ENCODE measurements at regions not wholly inside any gene's neighbourhood (a gene's known extent, or its start where the extent isn't known, plus 50 kb on each side); places are given as distances from the start of the nearest gene placed in this dataset.

DNA sequence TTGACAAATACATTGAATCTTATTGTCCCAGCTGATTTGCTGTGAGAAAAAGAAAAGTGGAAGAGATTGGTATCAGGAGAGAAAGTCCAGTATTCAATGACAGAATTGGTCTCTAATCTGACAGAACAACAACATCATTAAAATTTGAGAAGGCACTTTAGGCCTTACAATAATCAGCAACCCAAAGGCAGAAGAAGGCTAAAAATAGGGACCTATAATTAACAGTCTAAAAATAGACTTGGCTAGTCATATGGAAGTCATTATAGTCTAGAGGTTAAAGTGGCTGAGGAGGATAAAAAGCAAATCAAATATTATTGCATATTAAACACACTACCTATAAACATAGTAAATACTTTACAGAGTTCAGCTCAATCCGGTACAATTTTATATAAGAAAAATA, 393.6 kb upstream of the JAG1 start (continued):
- TF ChIP-seq, protein P1, sequence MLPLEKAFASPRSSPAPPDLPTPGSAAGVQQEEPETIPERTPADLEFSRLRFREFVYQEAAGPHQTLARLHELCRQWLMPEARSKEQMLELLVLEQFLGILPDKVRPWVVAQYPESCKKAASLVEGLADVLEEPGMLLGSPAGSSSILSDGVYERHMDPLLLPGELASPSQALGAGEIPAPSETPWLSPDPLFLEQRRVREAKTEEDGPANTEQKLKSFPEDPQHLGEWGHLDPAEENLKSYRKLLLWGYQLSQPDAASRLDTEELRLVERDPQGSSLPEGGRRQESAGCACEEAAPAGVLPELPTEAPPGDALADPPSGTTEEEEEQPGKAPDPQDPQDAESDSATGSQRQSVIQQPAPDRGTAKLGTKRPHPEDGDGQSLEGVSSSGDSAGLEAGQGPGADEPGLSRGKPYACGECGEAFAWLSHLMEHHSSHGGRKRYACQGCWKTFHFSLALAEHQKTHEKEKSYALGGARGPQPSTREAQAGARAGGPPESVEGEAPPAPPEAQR (CRISPR knock-in tag; IDR thresholded peaks at IDR 0.05), result no peak
- TF ChIP-seq ZNF121 (CRISPR knock-in tag; IDR thresholded peaks at IDR 0.05) (no peak), CREM (CRISPR knock-in tag; IDR thresholded peaks at IDR 0.05) (no peak), TEAD4 (CRISPR knock-in tag; IDR thresholded peaks at IDR 0.05) (no peak)
- TF ChIP-seq, protein P2, sequence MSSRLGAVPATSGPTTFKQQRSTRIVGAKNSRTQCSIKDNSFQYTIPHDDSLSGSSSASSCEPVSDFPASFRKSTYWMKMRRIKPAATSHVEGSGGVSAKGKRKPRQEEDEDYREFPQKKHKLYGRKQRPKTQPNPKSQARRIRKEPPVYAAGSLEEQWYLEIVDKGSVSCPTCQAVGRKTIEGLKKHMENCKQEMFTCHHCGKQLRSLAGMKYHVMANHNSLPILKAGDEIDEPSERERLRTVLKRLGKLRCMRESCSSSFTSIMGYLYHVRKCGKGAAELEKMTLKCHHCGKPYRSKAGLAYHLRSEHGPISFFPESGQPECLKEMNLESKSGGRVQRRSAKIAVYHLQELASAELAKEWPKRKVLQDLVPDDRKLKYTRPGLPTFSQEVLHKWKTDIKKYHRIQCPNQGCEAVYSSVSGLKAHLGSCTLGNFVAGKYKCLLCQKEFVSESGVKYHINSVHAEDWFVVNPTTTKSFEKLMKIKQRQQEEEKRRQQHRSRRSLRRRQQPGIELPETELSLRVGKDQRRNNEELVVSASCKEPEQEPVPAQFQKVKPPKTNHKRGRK (CRISPR knock-in tag; IDR thresholded peaks at IDR 0.05; ENCODE audit: borderline replicate concordance), result no peak
- TF ChIP-seq, protein P3, sequence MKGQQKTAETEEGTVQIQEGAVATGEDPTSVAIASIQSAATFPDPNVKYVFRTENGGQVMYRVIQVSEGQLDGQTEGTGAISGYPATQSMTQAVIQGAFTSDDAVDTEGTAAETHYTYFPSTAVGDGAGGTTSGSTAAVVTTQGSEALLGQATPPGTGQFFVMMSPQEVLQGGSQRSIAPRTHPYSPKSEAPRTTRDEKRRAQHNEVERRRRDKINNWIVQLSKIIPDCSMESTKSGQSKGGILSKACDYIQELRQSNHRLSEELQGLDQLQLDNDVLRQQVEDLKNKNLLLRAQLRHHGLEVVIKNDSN (CRISPR knock-in tag; IDR thresholded peaks at IDR 0.05), result no peak
- TF ChIP-seq, protein P4, sequence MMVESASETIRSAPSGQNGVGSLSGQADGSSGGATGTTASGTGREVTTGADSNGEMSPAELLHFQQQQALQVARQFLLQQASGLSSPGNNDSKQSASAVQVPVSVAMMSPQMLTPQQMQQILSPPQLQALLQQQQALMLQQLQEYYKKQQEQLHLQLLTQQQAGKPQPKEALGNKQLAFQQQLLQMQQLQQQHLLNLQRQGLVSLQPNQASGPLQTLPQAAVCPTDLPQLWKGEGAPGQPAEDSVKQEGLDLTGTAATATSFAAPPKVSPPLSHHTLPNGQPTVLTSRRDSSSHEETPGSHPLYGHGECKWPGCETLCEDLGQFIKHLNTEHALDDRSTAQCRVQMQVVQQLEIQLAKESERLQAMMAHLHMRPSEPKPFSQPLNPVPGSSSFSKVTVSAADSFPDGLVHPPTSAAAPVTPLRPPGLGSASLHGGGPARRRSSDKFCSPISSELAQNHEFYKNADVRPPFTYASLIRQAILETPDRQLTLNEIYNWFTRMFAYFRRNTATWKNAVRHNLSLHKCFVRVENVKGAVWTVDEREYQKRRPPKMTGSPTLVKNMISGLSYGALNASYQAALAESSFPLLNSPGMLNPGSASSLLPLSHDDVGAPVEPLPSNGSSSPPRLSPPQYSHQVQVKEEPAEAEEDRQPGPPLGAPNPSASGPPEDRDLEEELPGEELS (CRISPR knock-in tag; IDR thresholded peaks at IDR 0.05), result no peak

DNA sequence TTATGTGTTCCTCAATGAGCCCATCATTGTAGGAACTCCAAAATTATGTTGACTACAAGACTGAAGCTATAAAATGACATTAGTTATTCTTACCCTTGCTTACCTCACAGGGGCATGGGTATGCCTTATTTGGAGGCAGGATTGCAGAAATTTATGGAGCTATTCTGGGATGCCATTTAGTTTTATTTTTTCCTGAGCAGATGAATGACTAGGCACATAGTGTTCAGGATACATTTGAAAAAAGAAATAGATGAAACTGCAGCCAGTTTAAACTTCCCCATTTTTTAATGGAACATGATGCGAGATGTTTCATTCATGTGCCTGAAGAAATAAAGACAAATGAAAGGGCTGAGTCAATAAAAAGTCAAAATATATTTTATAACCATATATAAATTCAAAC, 399.2 kb upstream of the JAG1 start:
- Mint-ChIP-seq H3K9me3 (peaks cover 9% of the 10 kb centered on the region; the same call in 1 of the 2 replicates), H3K4me1 (no peaks in the 10 kb centered on the region), H3K27me3 (ENCODE audit: low read depth) (no peaks in the 10 kb centered on the region), H3K4me3 (no peak overlapping the region), H3K27ac (no peak overlapping the region), H3K36me3 (no peaks in the 10 kb centered on the region)
- no peak for ATAC-seq
- CTCF ChIA-PET, result no interaction called here
- POLR2A ChIA-PET, result no interaction called here
- DNase-seq (ENCODE audit: low spot score), result no peak
- TF ChIP-seq, protein P5, sequence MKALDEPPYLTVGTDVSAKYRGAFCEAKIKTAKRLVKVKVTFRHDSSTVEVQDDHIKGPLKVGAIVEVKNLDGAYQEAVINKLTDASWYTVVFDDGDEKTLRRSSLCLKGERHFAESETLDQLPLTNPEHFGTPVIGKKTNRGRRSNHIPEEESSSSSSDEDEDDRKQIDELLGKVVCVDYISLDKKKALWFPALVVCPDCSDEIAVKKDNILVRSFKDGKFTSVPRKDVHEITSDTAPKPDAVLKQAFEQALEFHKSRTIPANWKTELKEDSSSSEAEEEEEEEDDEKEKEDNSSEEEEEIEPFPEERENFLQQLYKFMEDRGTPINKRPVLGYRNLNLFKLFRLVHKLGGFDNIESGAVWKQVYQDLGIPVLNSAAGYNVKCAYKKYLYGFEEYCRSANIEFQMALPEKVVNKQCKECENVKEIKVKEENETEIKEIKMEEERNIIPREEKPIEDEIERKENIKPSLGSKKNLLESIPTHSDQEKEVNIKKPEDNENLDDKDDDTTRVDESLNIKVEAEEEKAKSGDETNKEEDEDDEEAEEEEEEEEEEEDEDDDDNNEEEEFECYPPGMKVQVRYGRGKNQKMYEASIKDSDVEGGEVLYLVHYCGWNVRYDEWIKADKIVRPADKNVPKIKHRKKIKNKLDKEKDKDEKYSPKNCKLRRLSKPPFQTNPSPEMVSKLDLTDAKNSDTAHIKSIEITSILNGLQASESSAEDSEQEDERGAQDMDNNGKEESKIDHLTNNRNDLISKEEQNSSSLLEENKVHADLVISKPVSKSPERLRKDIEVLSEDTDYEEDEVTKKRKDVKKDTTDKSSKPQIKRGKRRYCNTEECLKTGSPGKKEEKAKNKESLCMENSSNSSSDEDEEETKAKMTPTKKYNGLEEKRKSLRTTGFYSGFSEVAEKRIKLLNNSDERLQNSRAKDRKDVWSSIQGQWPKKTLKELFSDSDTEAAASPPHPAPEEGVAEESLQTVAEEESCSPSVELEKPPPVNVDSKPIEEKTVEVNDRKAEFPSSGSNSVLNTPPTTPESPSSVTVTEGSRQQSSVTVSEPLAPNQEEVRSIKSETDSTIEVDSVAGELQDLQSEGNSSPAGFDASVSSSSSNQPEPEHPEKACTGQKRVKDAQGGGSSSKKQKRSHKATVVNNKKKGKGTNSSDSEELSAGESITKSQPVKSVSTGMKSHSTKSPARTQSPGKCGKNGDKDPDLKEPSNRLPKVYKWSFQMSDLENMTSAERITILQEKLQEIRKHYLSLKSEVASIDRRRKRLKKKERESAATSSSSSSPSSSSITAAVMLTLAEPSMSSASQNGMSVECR (CRISPR knock-in tag; IDR thresholded peaks at IDR 0.05; ENCODE audit: borderline replicate concordance), result no peak
- TF ChIP-seq CBFB (CRISPR knock-in tag; IDR thresholded peaks at IDR 0.05; ENCODE audit: low read depth), result no peak
- TF ChIP-seq FOXK1 (CRISPR knock-in tag; IDR thresholded peaks at IDR 0.05), result no peak
- TF ChIP-seq ZNF219 (CRISPR knock-in tag; IDR thresholded peaks at IDR 0.05; ENCODE audit: borderline replicate concordance), result no peak
- TF ChIP-seq, protein P6, sequence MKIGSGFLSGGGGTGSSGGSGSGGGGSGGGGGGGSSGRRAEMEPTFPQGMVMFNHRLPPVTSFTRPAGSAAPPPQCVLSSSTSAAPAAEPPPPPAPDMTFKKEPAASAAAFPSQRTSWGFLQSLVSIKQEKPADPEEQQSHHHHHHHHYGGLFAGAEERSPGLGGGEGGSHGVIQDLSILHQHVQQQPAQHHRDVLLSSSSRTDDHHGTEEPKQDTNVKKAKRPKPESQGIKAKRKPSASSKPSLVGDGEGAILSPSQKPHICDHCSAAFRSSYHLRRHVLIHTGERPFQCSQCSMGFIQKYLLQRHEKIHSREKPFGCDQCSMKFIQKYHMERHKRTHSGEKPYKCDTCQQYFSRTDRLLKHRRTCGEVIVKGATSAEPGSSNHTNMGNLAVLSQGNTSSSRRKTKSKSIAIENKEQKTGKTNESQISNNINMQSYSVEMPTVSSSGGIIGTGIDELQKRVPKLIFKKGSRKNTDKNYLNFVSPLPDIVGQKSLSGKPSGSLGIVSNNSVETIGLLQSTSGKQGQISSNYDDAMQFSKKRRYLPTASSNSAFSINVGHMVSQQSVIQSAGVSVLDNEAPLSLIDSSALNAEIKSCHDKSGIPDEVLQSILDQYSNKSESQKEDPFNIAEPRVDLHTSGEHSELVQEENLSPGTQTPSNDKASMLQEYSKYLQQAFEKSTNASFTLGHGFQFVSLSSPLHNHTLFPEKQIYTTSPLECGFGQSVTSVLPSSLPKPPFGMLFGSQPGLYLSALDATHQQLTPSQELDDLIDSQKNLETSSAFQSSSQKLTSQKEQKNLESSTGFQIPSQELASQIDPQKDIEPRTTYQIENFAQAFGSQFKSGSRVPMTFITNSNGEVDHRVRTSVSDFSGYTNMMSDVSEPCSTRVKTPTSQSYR (CRISPR knock-in tag; IDR thresholded peaks at IDR 0.05), result no peak
- TF ChIP-seq, protein P7, sequence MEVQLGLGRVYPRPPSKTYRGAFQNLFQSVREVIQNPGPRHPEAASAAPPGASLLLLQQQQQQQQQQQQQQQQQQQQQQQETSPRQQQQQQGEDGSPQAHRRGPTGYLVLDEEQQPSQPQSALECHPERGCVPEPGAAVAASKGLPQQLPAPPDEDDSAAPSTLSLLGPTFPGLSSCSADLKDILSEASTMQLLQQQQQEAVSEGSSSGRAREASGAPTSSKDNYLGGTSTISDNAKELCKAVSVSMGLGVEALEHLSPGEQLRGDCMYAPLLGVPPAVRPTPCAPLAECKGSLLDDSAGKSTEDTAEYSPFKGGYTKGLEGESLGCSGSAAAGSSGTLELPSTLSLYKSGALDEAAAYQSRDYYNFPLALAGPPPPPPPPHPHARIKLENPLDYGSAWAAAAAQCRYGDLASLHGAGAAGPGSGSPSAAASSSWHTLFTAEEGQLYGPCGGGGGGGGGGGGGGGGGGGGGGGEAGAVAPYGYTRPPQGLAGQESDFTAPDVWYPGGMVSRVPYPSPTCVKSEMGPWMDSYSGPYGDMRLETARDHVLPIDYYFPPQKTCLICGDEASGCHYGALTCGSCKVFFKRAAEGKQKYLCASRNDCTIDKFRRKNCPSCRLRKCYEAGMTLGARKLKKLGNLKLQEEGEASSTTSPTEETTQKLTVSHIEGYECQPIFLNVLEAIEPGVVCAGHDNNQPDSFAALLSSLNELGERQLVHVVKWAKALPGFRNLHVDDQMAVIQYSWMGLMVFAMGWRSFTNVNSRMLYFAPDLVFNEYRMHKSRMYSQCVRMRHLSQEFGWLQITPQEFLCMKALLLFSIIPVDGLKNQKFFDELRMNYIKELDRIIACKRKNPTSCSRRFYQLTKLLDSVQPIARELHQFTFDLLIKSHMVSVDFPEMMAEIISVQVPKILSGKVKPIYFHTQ (CRISPR knock-in tag; IDR thresholded peaks at IDR 0.05), result no peak
- TF ChIP-seq, protein P8, sequence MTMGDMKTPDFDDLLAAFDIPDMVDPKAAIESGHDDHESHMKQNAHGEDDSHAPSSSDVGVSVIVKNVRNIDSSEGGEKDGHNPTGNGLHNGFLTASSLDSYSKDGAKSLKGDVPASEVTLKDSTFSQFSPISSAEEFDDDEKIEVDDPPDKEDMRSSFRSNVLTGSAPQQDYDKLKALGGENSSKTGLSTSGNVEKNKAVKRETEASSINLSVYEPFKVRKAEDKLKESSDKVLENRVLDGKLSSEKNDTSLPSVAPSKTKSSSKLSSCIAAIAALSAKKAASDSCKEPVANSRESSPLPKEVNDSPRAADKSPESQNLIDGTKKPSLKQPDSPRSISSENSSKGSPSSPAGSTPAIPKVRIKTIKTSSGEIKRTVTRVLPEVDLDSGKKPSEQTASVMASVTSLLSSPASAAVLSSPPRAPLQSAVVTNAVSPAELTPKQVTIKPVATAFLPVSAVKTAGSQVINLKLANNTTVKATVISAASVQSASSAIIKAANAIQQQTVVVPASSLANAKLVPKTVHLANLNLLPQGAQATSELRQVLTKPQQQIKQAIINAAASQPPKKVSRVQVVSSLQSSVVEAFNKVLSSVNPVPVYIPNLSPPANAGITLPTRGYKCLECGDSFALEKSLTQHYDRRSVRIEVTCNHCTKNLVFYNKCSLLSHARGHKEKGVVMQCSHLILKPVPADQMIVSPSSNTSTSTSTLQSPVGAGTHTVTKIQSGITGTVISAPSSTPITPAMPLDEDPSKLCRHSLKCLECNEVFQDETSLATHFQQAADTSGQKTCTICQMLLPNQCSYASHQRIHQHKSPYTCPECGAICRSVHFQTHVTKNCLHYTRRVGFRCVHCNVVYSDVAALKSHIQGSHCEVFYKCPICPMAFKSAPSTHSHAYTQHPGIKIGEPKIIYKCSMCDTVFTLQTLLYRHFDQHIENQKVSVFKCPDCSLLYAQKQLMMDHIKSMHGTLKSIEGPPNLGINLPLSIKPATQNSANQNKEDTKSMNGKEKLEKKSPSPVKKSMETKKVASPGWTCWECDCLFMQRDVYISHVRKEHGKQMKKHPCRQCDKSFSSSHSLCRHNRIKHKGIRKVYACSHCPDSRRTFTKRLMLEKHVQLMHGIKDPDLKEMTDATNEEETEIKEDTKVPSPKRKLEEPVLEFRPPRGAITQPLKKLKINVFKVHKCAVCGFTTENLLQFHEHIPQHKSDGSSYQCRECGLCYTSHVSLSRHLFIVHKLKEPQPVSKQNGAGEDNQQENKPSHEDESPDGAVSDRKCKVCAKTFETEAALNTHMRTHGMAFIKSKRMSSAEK (CRISPR knock-in tag; IDR thresholded peaks at IDR 0.05; ENCODE audit: borderline replicate concordance), result no peak
